A673 (cell line): ENCODE measurements at regions not wholly inside any gene's neighbourhood (a gene's known extent, or its start where the extent isn't known, plus 50 kb on each side); places are given as distances from the start of the nearest gene placed in this dataset.
A peak's percentile ranks its signal among the peaks of the same experiment; 100 is the strongest.

Experiments used
- BruUV-seq: library from RNA; stranded (reverse); fragments of 400-500 nt; replicated peaks from 2 replicates; lab custom pipeline; 2021; lab: Mats Ljungman, UMichigan
- CTCF ChIA-PET: fragments of 300-600 bp; sonication (Branson Sonifier 250); formaldehyde crosslinking; loops from one replicate; lab custom pipeline; 2022; ENCODE audit warnings: antibody characterized with exemption; lab: Charles Lee
- POLR2A ChIA-PET: fragments of 300-600 bp; sonication (Branson Sonifier 250); formaldehyde crosslinking; loops from one replicate; lab custom pipeline; 2022; ENCODE audit warnings: antibody characterized with exemption; ENCODE audit not compliant: low non-redundant PET; lab: Charles Lee
- DNase-seq: peaks from one replicate; pipeline ENCODE4 v3.0.0-alpha.2; 2015; ENCODE audit warnings: low spot score
- H3K27ac ChIP-seq: fragments of 200-600 bp; sonication (generic); 2 replicates; pipeline ENCODE4 v1.5.1; 2016; ENCODE audit warnings: mixed run types, low read depth, mild to moderate bottlenecking, mixed read lengths, antibody characterized with exemption, low read length; ENCODE audit not compliant: poor library complexity, severe bottlenecking
- H3K27me3 ChIP-seq: fragments of 200-600 bp; sonication (generic); replicated peaks from 2 replicates; pipeline ENCODE4 v1.6.1; 2017; ENCODE audit warnings: mixed run types, low read depth, mild to moderate bottlenecking, mixed read lengths, antibody characterized with exemption, low read length; ENCODE audit not compliant: insufficient read depth, poor library complexity
- H3K36me3 ChIP-seq: fragments of 200-600 bp; sonication (generic); 2 replicates; pipeline ENCODE4 v1.6.1; 2016; ENCODE audit warnings: mixed run types, mild to moderate bottlenecking, mixed read lengths, antibody characterized with exemption, low read length; ENCODE audit not compliant: insufficient read depth, poor library complexity, severe bottlenecking
- H3K4me1 ChIP-seq: fragments of 200-600 bp; sonication (generic); 2 replicates; pipeline ENCODE4 v1.6.1; 2017; ENCODE audit warnings: mixed run types, mild to moderate bottlenecking, mixed read lengths, antibody characterized with exemption, low read length; ENCODE audit not compliant: insufficient read depth, poor library complexity, severe bottlenecking
- H3K4me3 ChIP-seq: fragments of 200-600 bp; sonication (generic); 2 replicates; pipeline ENCODE4 v1.5.1; 2016; ENCODE audit warnings: low read depth, mixed run types, mild to moderate bottlenecking, mixed read lengths, low read length; ENCODE audit not compliant: poor library complexity, severe bottlenecking
- H3K9me3 ChIP-seq: fragments of 200-600 bp; sonication (generic); 2 replicates; pipeline ENCODE4 v1.6.1; 2016; ENCODE audit warnings: mixed run types, low read depth, mild to moderate bottlenecking, mixed read lengths, antibody characterized with exemption, low read length; ENCODE audit not compliant: poor library complexity, severe bottlenecking
- CTCF ChIP-seq: fragments of 300-800, 200-600 bp; sonication (generic); conservative IDR thresholded peaks from 2 replicates; pipeline ENCODE4 v1.5.1; 2017; ENCODE audit warnings: low read depth, mild to moderate bottlenecking, antibody characterized with exemption, low read length, moderate library complexity, mixed read lengths
- EZH2 ChIP-seq: fragments of 200-600 bp; sonication (generic); IDR thresholded peaks from 2 replicates; pipeline ENCODE4 v1.6.1; 2017; ENCODE audit warnings: borderline replicate concordance, low read depth, mild to moderate bottlenecking, mixed read lengths, antibody characterized with exemption, low read length; ENCODE audit not compliant: poor library complexity, severe bottlenecking
- intact Hi-C: fragments of 100-400 bp; cut with micrococcal nuclease; formaldehyde crosslinking; loops from one replicate; pipeline ENCODE4 v1.10.0; 2022; ENCODE audit not compliant: unreplicated experiment

GRCh38 chr3:107235193-107235927, 141.9 kb upstream of the CCDC54 start:
- BruUV-seq: no TSS peak
- no peak for TF ChIP-seq EZH2
- TF ChIP-seq CTCF: no peak
- Histone ChIP-seq H3K9me3 (no peaks in the 10 kb centered on the region), H3K4me3 (peak overlapping the region; percentile 50), H3K36me3 (no peaks in the 10 kb centered on the region), H3K4me1 (peaks cover 4% of the 10 kb centered on the region), H3K27ac (peak overlapping the region; percentile 7), H3K27me3 (no peaks in the 10 kb centered on the region)
- peak; percentile 55 for DNase-seq
- intact Hi-C loops: loop anchor here (5.0 to 10.0 kb wide), 5 partner anchors 187 to 1239 kb away; no protein-coding TSS in a partner anchor
- ChIA-PET CTCF (interaction anchor here (0.9 to 1.3 kb wide), 4 partner anchors 186 to 1242 kb away, joined by 3 to 6 read pairs (median 4); no protein-coding TSS in a partner anchor), POLR2A (no interaction called here)

- peak overlapping the region; percentile 50 for H3K4me3 ChIP-seq
- H3K4me1 ChIP-seq: peaks cover 4% of the 10 kb centered on the region
- ChIA-PET POLR2A (no interaction called here), CTCF (interaction anchor here (0.5 to 1.3 kb wide), 4 partner anchors 185 to 1242 kb away, joined by 3 to 6 read pairs (median 4); no protein-coding TSS in a partner anchor)
- TF ChIP-seq CTCF (peak; percentile 95), EZH2 (no peak)
- peak overlapping the region; percentile 7 for H3K27ac ChIP-seq
- BruUV-seq: no TSS peak
- intact Hi-C loops: loop anchor here (1.0 to 10.0 kb wide), 6 partner anchors 186 to 1239 kb away; no protein-coding TSS in a partner anchor
- DNase-seq: peak; percentile 86
- no peaks in the 10 kb centered on the region for H3K36me3 ChIP-seq
- no peaks in the 10 kb centered on the region for H3K9me3 ChIP-seq
- no peaks in the 10 kb centered on the region for H3K27me3 ChIP-seq
These were observed 141.3 kb upstream of the CCDC54 start for GRCh38 chr3:107235928-107236315.

DNA sequence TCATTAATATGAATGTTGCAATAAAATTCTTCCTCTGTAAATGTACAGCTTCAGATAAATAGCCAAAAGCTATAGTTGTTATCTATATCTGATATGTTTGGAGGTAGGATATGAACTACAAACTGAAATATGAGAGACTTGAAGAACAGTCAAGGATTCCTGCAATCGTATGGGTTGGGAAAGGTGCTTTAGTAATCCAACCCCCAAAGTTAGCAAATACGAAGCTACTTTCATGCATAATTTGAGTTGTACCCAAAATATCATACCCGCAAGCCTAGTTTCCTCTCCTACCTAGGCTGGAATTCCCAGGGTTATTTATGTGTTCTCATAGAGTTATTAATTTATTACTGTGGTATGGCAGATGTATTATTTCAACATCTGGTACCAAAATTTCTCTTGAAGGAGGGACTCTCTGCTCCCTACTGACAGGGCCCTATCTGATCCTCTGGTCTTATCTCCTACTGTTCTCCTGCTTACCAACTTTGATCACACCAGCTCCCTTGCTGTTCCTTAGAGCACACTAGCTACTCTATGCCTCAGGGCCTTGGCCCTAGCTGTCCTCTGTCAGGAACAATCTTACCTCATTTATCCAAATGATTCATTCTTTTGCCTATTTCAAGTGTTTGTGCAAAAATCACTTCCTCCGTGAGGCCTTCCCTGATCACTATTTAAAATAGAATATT, 140.4 kb upstream of the CCDC54 start:
- Histone ChIP-seq H3K9me3 (no peaks in the 10 kb centered on the region), H3K4me3 (no peak overlapping the region), H3K27ac (no peak overlapping the region), H3K27me3 (no peaks in the 10 kb centered on the region), H3K36me3 (no peaks in the 10 kb centered on the region), H3K4me1 (peaks cover 4% of the 10 kb centered on the region)
- BruUV-seq: no TSS peak
- DNase-seq: no peak
- intact Hi-C loops: loop anchor here (1.0 to 10.0 kb wide), 6 partner anchors 186 to 1238 kb away; no protein-coding TSS in a partner anchor
- CTCF ChIA-PET: interaction anchor here (0.5 to 0.8 kb wide), 2 partner anchors 609 to 1099 kb away, joined by 3 read pairs; no protein-coding TSS in a partner anchor
- POLR2A ChIA-PET: no interaction called here
- TF ChIP-seq EZH2 (no peak), CTCF (no peak)
